GM18505 (cell line): ENCODE measurements at regions not wholly inside any gene's neighbourhood (a gene's known extent, or its start where the extent isn't known, plus 50 kb on each side); places are given as distances from the start of the nearest gene placed in this dataset.
"Not testable (repeated sequence)": the region's sequence is repeated elsewhere in the genome, so short reads cannot be mapped to it uniquely, and the experiment has no call there.

ENCODE experiments used
- ATAC-seq: cut with Tn5 transposase; IDR thresholded peaks from one replicate; pipeline ENCODE4 v1.9.1; 2021; ENCODE audit not compliant: unreplicated experiment
- POLR2A ChIP-seq: IDR thresholded peaks from 4 replicates; pipeline ENCODE4 v1.6.1; 2011; ENCODE audit warnings: borderline replicate concordance; ENCODE audit not compliant: insufficient read depth, insufficient read length; ENCODE audit errors: extremely low read depth

- no peak for TF ChIP-seq POLR2A
- ATAC-seq, result no peak
Observed at GRCh38 chr9:12439267-12439666, 253.9 kb upstream of the TYRP1 start.

- not testable (repeated sequence) for ATAC-seq
Observed at GRCh38 chr9:12441080-12441479, 252.1 kb upstream of the TYRP1 start.

- ATAC-seq, result no peak
Observed at GRCh38 chr9:12441506-12441905, 251.7 kb upstream of the TYRP1 start.

GRCh38 chr9:12448246-12448645 lies 244.9 kb upstream of the TYRP1 start:
- no peak for ATAC-seq

More at GRCh38 chr9:12441506-12441905, 251.7 kb upstream of the TYRP1 start:
- TF ChIP-seq POLR2A, result no peak

GRCh38 chr9:12457237-12457636 lies 235.9 kb upstream of the TYRP1 start:
- ATAC-seq, result no peak
- TF ChIP-seq POLR2A, result no peak

More at GRCh38 chr9:12448246-12448645, 244.9 kb upstream of the TYRP1 start:
- TF ChIP-seq POLR2A, result no peak

- no peak for ATAC-seq
- no peak for TF ChIP-seq POLR2A
Observed at GRCh38 chr9:12461763-12462460, 231.3 kb upstream of the TYRP1 start.

GRCh38 chr9:12462861-12463260 lies 230.3 kb upstream of the TYRP1 start:
- no peak for TF ChIP-seq POLR2A
- no peak for ATAC-seq

- no peak for TF ChIP-seq POLR2A
- no peak for ATAC-seq
Observed at GRCh38 chr9:12463641-12464040, 229.5 kb upstream of the TYRP1 start.

GRCh38 chr9:12464400-12464799 lies 228.8 kb upstream of the TYRP1 start:
- TF ChIP-seq POLR2A, result no peak
- ATAC-seq, result no peak

GRCh38 chr9:12464910-12465512 lies 228.2 kb upstream of the TYRP1 start:
- no peak for TF ChIP-seq POLR2A
- no peak for ATAC-seq

- ATAC-seq, result no peak
- no peak for TF ChIP-seq POLR2A
Observed at GRCh38 chr9:12469084-12469483, 224.1 kb upstream of the TYRP1 start.

- no peak for TF ChIP-seq POLR2A
- ATAC-seq, result no peak
Observed at GRCh38 chr9:12494411-12494810, 198.8 kb upstream of the TYRP1 start.

GRCh38 chr9:12497790-12498189 lies 195.4 kb upstream of the TYRP1 start:
- no peak for ATAC-seq
- TF ChIP-seq POLR2A, result no peak

- no peak for ATAC-seq
- no peak for TF ChIP-seq POLR2A
Observed at GRCh38 chr9:12502520-12502919, 190.7 kb upstream of the TYRP1 start.
